ENCODE measurements at regions not wholly inside any gene's neighbourhood (a gene's known extent, or its start where the extent isn't known, plus 50 kb on each side); places are given as distances from the start of the nearest gene placed in this dataset.
"Not testable (repeated sequence)": the region's sequence is repeated elsewhere in the genome, so short reads cannot be mapped to it uniquely, and the experiment has no call there.

DNA sequence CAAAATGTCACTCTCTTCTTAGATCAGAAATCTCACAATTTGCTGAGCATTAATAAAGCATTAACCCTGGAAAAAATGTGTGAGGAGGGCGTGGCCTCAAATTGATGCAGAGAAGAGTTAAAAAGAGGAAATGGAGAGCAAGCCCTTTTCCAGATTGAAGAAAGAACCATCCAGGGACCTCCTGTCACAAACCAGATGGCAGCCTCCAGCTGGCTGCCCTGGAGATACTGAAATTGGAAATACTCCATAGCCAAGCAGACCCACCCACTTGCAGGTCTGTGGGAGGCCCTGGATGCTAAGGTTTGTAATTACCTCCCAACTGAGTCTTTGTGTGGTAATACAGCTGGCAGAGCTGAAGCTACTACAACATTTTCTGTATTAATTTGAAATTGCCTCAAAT is 214.9 kb downstream of the IL20RB start:
- ChIA-PET CTCF (no interaction called here), POLR2A (no interaction called here)
- DNase-seq: no peak
- H3K36me3 ChIP-seq (ENCODE audit: control insufficient read depth in 4 of 4, insufficient read depth in 4 of 4, low read length in 3 of 4): no peaks in the 10 kb centered on the region
- no peaks in the 10 kb centered on the region for H3K9me3 ChIP-seq (ENCODE audit: control extremely low read depth in 1 of 5, control insufficient read depth in 4 of 5, insufficient read depth in 2 of 5, low read depth in 1 of 5, low read length in 4 of 5)
- H3K4me3 ChIP-seq (ENCODE audit: control insufficient read depth in 1 of 7, extremely low read depth in 1 of 7, insufficient read depth in 4 of 7, low read depth in 2 of 7, low read length in 6 of 7): no peak overlapping the region
- H3K4me1 ChIP-seq (ENCODE audit: control extremely low read depth in 1 of 4, control insufficient read depth in 4 of 4, insufficient read depth in 4 of 4, low read length in 3 of 4): no peaks in the 10 kb centered on the region
- H3K27ac ChIP-seq (ENCODE audit: insufficient read depth in 1 of 2, low read depth in 1 of 2, low read length in 2 of 2, poor library complexity in 1 of 2, severe bottlenecking in 2 of 2): no peak overlapping the region
- WGBS (ENCODE audit: insufficient coverage): no CpG with 5 or more reads among the region's 1 CpG
- H3K27me3 ChIP-seq (replicated peaks in 2 of 5; ENCODE audit: control insufficient read depth in 4 of 5, insufficient read depth in 5 of 5, low read length in 4 of 5): no peaks in the 10 kb centered on the region

DNA sequence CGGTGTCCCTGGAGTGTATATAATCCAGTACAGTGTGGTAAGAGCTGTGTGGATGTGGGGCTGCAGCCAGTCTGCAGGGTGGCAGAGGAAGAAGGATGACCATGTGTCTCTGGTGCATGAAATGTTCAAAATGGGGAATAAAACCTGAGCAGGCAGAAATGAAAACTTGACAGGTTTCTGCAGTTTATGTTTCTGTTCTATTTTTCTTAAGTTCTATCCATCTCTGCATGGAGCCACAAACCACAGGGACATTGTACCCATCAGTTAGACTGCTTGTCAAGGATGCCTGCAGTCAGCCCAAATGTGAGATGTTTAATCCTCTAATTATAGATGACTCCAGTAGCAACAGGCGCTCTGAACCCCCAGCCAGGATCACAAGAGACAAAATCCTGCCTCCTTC is 216.7 kb downstream of the IL20RB start:
- POLR2A ChIA-PET: no interaction called here
- CTCF ChIA-PET: no interaction called here
- Histone ChIP-seq H3K36me3 (ENCODE audit: control insufficient read depth in 4 of 4, insufficient read depth in 4 of 4, low read length in 3 of 4) (no peaks in the 10 kb centered on the region), H3K27ac (ENCODE audit: insufficient read depth in 1 of 2, low read depth in 1 of 2, low read length in 2 of 2, poor library complexity in 1 of 2, severe bottlenecking in 2 of 2) (no peak overlapping the region), H3K9me3 (ENCODE audit: control extremely low read depth in 1 of 5, control insufficient read depth in 4 of 5, insufficient read depth in 2 of 5, low read depth in 1 of 5, low read length in 4 of 5) (no peaks in the 10 kb centered on the region), H3K27me3 (replicated peaks in 2 of 5; ENCODE audit: control insufficient read depth in 4 of 5, insufficient read depth in 5 of 5, low read length in 4 of 5) (no peaks in the 10 kb centered on the region), H3K4me1 (ENCODE audit: control extremely low read depth in 1 of 4, control insufficient read depth in 4 of 4, insufficient read depth in 4 of 4, low read length in 3 of 4) (no peaks in the 10 kb centered on the region), H3K4me3 (ENCODE audit: control insufficient read depth in 1 of 7, extremely low read depth in 1 of 7, insufficient read depth in 4 of 7, low read depth in 2 of 7, low read length in 6 of 7) (no peak overlapping the region)
- DNase-seq: no peak
- 25% methylated on average over 1 of the region's 2 CpGs for WGBS (ENCODE audit: insufficient coverage)

DNA sequence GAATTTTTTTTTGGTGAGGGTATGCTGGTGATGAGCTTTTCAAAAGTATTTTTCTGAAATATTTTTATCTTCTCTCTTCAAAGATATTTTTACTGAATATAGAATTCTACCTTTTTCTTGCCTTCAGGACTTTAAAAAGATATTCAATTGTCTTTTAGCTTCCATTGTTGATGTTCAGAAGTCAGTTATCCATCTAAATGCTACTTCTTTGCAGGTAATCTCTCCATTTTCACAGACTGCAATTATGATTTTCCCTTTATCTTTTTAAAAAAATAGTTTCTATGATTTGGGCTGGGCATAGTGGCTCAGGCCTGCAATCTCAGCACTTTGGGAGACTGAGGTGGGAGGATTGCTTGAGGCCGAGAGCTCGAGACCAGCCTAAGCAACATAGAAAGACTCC is 222.4 kb downstream of the IL20RB start:
- no peak for DNase-seq
- ChIA-PET POLR2A (no interaction called here), CTCF (no interaction called here)
- Histone ChIP-seq H3K4me1 (ENCODE audit: control extremely low read depth in 1 of 4, control insufficient read depth in 4 of 4, insufficient read depth in 4 of 4, low read length in 3 of 4) (no peaks in the 10 kb centered on the region), H3K36me3 (ENCODE audit: control insufficient read depth in 4 of 4, insufficient read depth in 4 of 4, low read length in 3 of 4) (no peaks in the 10 kb centered on the region), H3K27ac (ENCODE audit: insufficient read depth in 1 of 2, low read depth in 1 of 2, low read length in 2 of 2, poor library complexity in 1 of 2, severe bottlenecking in 2 of 2) (no peak overlapping the region), H3K9me3 (ENCODE audit: control extremely low read depth in 1 of 5, control insufficient read depth in 4 of 5, insufficient read depth in 2 of 5, low read depth in 1 of 5, low read length in 4 of 5) (peaks cover 0 to 5% (median 0%) of the 10 kb centered on the region in 5 experiments), H3K27me3 (replicated peaks in 2 of 5; ENCODE audit: control insufficient read depth in 4 of 5, insufficient read depth in 5 of 5, low read length in 4 of 5) (no peaks in the 10 kb centered on the region), H3K4me3 (ENCODE audit: control insufficient read depth in 1 of 7, extremely low read depth in 1 of 7, insufficient read depth in 4 of 7, low read depth in 2 of 7, low read length in 6 of 7) (no peak overlapping the region)
- WGBS (ENCODE audit: insufficient coverage): no CpG with 5 or more reads among the region's 2 CpGs

DNA sequence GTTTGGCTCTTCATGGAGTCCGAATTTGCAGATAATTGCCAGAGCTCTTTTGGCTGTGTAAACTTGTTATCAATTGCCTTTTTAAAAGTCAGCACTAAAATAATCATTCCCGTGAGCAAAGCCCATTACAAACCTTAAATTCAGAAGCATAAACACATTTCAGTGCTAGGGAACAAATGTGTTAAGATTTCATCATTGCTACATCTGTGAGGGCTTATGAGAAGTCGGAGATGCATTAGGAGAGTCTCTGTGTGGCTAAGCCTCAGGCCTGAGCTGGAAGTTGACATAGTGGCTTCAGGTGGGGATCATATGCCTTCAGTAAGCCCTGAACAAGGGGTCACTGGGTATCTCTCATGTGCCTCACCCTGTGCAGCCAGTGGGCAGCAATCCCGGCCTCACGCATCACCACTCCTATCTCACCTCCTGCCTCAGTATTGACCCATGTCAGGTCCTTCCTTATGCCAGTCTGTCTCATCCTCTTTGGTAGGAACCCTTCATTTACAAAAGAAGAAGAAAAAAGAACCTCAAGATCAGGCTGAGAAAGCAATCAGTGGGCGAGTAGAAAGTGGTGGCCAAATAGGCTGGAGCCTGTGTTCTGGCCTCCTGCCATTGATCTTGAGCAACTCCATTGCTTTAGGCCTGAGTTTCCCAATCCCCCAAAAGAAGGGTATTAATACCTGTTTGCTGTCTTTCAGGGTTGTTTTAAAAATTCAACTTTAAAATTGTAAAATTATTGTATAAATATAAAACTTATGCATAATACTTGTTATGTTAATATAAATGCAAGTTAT is 233.5 kb downstream of the IL20RB start:
- ChIA-PET CTCF (no interaction called here), POLR2A (no interaction called here)
- no peak overlapping the region for H3K4me3 ChIP-seq (ENCODE audit: control insufficient read depth in 1 of 7, extremely low read depth in 1 of 7, insufficient read depth in 4 of 7, low read depth in 2 of 7, low read length in 6 of 7)
- H3K27me3 ChIP-seq (replicated peaks in 2 of 5; ENCODE audit: control insufficient read depth in 4 of 5, insufficient read depth in 5 of 5, low read length in 4 of 5): no peaks in the 10 kb centered on the region
- no peak overlapping the region for H3K27ac ChIP-seq (ENCODE audit: insufficient read depth in 1 of 2, low read depth in 1 of 2, low read length in 2 of 2, poor library complexity in 1 of 2, severe bottlenecking in 2 of 2)
- H3K4me1 ChIP-seq (ENCODE audit: control extremely low read depth in 1 of 4, control insufficient read depth in 4 of 4, insufficient read depth in 4 of 4, low read length in 3 of 4): no peaks in the 10 kb centered on the region
- no peaks in the 10 kb centered on the region for H3K9me3 ChIP-seq (ENCODE audit: control extremely low read depth in 1 of 5, control insufficient read depth in 4 of 5, insufficient read depth in 2 of 5, low read depth in 1 of 5, low read length in 4 of 5)
- no peak for DNase-seq
- WGBS (ENCODE audit: insufficient coverage): 92% methylated on average over 5 of the region's 6 CpGs
- H3K36me3 ChIP-seq (ENCODE audit: control insufficient read depth in 4 of 4, insufficient read depth in 4 of 4, low read length in 3 of 4): no peaks in the 10 kb centered on the region

DNA sequence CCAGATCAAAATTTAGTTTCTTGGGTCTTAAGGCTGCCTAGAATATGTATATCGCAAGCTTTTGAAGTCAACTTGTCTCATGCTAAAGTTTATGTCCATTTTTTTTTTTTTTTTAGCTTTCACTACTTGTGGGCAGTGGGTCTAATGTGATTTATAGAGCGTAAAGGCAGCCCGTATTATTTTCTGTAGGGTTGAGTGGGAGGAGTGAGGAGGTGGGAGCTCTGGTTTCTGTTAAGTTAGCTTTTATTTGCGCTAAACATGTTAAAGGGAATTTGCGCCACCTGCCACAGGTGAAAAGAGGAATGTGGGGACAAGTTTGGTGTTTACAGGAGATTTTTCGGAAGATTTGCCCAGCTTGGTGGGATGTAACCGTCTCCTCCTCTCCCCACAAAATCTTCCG is 234.2 kb downstream of the IL20RB start:
- Histone ChIP-seq H3K9me3 (ENCODE audit: control extremely low read depth in 1 of 5, control insufficient read depth in 4 of 5, insufficient read depth in 2 of 5, low read depth in 1 of 5, low read length in 4 of 5) (no peaks in the 10 kb centered on the region), H3K4me1 (ENCODE audit: control extremely low read depth in 1 of 4, control insufficient read depth in 4 of 4, insufficient read depth in 4 of 4, low read length in 3 of 4) (no peaks in the 10 kb centered on the region), H3K27me3 (replicated peaks in 2 of 5; ENCODE audit: control insufficient read depth in 4 of 5, insufficient read depth in 5 of 5, low read length in 4 of 5) (no peaks in the 10 kb centered on the region), H3K36me3 (ENCODE audit: control insufficient read depth in 4 of 4, insufficient read depth in 4 of 4, low read length in 3 of 4) (no peaks in the 10 kb centered on the region), H3K27ac (ENCODE audit: insufficient read depth in 1 of 2, low read depth in 1 of 2, low read length in 2 of 2, poor library complexity in 1 of 2, severe bottlenecking in 2 of 2) (no peak overlapping the region), H3K4me3 (ENCODE audit: control insufficient read depth in 1 of 7, extremely low read depth in 1 of 7, insufficient read depth in 4 of 7, low read depth in 2 of 7, low read length in 6 of 7) (no peak overlapping the region)
- ChIA-PET CTCF (no interaction called here), POLR2A (no interaction called here)
- DNase-seq: no peak
- 98% methylated on average over 5 of the region's 8 CpGs for WGBS (ENCODE audit: insufficient coverage)

DNA sequence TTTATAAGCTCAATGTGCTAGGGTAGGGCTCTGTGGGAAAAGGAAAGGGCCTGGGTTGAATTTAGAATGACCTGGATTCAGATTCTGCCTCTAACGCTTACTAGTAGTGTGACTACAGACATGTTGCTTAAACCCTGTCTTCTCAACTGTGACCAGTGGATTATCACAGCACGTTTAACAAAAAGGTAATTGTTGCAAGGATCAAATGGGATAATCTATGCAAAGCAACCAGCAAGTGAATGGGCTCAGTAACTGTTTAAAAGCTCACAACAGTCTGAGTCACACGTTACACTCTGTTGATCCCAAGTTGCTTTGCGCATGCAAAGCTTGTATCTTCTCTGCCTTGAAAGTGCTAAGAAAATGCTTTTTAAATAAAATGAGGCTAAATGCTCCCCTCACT is 236.5 kb downstream of the IL20RB start:
- no peak for DNase-seq
- H3K27me3 ChIP-seq (replicated peaks in 2 of 5; ENCODE audit: control insufficient read depth in 4 of 5, insufficient read depth in 5 of 5, low read length in 4 of 5): no peaks in the 10 kb centered on the region
- no peaks in the 10 kb centered on the region for H3K4me1 ChIP-seq (ENCODE audit: control extremely low read depth in 1 of 4, control insufficient read depth in 4 of 4, insufficient read depth in 4 of 4, low read length in 3 of 4)
- no peaks in the 10 kb centered on the region for H3K9me3 ChIP-seq (ENCODE audit: control extremely low read depth in 1 of 5, control insufficient read depth in 4 of 5, insufficient read depth in 2 of 5, low read depth in 1 of 5, low read length in 4 of 5)
- no peaks in the 10 kb centered on the region for H3K36me3 ChIP-seq (ENCODE audit: control insufficient read depth in 4 of 4, insufficient read depth in 4 of 4, low read length in 3 of 4)
- CTCF ChIA-PET: no interaction called here
- H3K27ac ChIP-seq (ENCODE audit: insufficient read depth in 1 of 2, low read depth in 1 of 2, low read length in 2 of 2, poor library complexity in 1 of 2, severe bottlenecking in 2 of 2): no peak overlapping the region
- 70% methylated on average over 4 of the region's 4 CpGs for WGBS (ENCODE audit: insufficient coverage)
- POLR2A ChIA-PET: no interaction called here
- no peak overlapping the region for H3K4me3 ChIP-seq (ENCODE audit: control insufficient read depth in 1 of 7, extremely low read depth in 1 of 7, insufficient read depth in 4 of 7, low read depth in 2 of 7, low read length in 6 of 7)

DNA sequence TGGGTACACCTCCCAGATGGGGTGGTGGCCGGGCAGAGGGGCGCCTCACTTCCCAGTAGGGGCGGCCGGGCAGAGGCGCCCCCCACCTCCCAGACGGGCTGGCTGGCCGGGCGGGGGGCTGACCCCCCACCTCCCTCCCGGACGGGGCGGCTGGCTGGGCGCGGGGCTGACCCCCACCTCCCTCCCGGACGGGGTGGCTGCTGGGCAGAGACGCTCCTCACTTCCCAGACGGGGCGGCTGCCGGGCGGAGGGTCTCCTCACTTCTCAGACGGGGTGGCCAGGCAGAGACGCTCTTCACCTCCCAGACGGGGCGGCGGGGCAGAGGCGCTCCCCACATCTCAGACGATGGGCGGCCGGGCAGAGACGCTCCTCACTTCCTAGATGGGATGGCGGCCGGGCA is 240.6 kb downstream of the IL20RB start:
- CTCF ChIA-PET; H3K4me3 ChIP-seq (ENCODE audit: control insufficient read depth in 1 of 7, extremely low read depth in 1 of 7, insufficient read depth in 4 of 7, low read depth in 2 of 7, low read length in 6 of 7); H3K9me3 ChIP-seq (ENCODE audit: control extremely low read depth in 1 of 5, control insufficient read depth in 4 of 5, insufficient read depth in 2 of 5, low read depth in 1 of 5, low read length in 4 of 5); H3K27ac ChIP-seq (ENCODE audit: insufficient read depth in 1 of 2, low read depth in 1 of 2, low read length in 2 of 2, poor library complexity in 1 of 2, severe bottlenecking in 2 of 2); POLR2A ChIA-PET; H3K27me3 ChIP-seq (replicated peaks in 2 of 5; ENCODE audit: control insufficient read depth in 4 of 5, insufficient read depth in 5 of 5, low read length in 4 of 5); H3K36me3 ChIP-seq (ENCODE audit: control insufficient read depth in 4 of 4, insufficient read depth in 4 of 4, low read length in 3 of 4); DNase-seq; H3K4me1 ChIP-seq (ENCODE audit: control extremely low read depth in 1 of 4, control insufficient read depth in 4 of 4, insufficient read depth in 4 of 4, low read length in 3 of 4): not testable (repeated sequence)
- WGBS (ENCODE audit: insufficient coverage): 97% methylated on average over 17 of the region's 32 CpGs
